NCI-H1694 (cell line): ENCODE measurements at regions not wholly inside any gene's neighbourhood (a gene's known extent, or its start where the extent isn't known, plus 50 kb on each side); places are given as distances from the start of the nearest gene placed in this dataset.

Experiments
- DNase-seq: peaks from one replicate; lab custom pipeline; 2025; lab: John Stamatoyannopoulos, UW

DNA sequence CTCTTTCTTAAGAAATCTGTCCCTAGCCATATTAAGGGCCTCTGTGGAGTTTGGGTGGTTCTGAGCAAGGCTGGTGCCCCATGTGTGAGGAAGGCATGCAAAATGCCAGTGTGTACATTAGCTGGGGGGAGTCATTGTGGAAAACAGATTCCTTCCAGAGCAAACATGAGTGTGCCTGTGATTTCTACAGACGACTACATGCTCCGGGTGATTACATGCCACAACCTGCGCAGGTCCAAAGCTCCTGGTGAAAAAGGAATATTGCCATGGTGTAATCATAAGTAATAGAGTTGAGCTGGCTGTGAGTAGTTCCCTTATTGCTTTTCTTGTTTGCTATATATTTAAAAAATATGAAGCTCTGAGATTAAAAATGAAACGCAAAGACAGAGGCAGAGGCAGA lies 102.1 kb downstream of the ACER2 start:
- no peak for DNase-seq
